NCI-H1694 (cell line): ENCODE measurements at regions not wholly inside any gene's neighbourhood (a gene's known extent, or its start where the extent isn't known, plus 50 kb on each side); places are given as distances from the start of the nearest gene placed in this dataset.
"Not testable (repeated sequence)": the region's sequence is repeated elsewhere in the genome, so short reads cannot be mapped to it uniquely, and the experiment has no call there.

ENCODE experiments used
- DNase-seq: peaks from one replicate; lab custom pipeline; 2025; lab: John Stamatoyannopoulos, UW

DNA sequence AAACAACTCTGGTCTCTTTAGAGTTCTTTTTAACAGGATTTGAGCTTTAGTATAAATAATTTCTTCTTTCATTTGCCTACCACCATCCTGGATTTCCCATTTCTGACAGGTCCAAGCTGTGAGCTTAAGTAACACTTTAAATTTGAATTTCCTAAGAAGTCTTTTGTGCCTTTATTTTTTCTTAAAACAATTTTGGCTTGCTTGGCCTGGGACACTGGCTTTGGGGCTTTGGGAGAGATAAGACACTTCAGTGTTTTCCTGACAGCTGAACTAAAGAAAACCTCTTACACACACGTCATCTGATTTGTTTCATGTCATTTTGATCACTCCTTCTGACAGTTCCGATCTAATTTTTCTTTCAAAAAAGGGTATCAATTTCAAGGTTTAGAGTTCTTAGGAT is 121.3 kb upstream of the BMPER start:
- DNase-seq, result no peak

DNA sequence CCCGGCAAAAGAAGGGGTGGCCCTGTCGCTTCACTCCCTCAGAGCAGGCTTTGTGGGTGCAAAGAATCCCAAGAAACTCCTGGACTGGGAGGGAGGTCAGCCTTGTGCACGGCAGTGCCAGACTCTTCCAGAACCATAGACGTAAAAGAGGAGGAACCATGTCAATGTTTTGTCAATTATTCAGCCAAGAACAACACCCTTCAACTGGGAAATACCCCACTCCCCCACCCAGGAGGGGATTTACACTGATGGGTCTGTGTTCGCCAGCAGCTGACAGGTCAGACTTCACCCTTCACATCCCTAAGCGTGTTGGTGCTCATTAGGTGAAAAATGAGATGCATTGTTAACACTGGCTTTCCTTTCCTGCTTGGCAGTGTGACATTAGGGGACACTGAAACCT is 116.8 kb upstream of the BMPER start:
- DNase-seq, result no peak

DNA sequence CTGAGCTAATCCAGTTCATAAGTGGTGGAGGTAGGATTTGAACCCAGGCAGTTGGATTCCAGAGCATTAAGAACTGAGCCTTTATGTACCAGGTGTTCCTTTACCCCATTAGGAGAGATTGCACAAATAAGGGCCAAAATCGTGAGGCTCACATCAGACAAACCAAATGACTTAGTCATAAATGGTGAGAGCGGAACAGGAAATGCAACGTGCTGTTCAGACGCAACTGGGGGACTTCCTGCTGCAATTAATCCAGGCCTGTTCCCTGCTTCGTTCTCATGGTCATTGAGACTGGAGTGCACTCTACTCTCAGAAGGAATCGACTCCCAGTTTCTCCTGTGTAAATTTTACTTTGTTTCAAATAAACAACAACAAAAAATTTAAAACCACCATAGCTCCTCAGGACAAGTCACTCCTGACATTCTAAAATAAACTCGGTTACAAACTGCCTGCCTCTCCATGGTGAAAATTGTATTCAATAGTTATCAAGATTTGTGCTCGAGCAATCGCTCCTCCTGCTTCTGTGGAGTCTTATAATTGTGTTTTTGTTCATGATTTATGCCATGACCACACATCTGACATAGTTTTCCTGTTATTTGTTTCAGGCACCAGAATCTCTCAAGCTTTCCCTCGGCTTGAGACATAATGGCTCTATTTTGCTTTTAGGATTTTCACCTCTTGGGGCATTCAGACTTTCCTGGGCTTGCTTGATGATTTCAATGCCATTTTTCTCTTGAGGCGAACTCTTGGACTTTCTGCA is 115.3 kb upstream of the BMPER start:
- DNase-seq, result no peak

DNA sequence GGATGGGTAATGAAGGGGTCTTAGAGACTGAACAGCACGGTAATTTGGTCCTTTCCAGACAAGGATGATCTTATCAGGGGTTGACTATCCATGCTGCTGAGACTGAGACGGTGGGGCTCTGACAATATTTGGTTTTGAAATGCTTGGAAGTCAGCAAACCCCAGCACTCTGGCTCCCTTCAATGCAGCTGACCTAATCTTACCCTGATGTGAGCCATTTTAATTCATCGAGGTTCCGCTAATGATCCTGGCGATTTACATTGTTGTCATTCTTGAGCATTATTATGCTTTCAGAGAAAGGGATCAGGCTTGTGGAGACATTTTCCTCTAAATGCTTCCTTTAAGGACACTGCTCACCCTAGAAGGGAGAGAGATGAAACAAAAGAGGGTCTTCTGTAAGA is 114.6 kb upstream of the BMPER start:
- DNase-seq, result no peak

DNA sequence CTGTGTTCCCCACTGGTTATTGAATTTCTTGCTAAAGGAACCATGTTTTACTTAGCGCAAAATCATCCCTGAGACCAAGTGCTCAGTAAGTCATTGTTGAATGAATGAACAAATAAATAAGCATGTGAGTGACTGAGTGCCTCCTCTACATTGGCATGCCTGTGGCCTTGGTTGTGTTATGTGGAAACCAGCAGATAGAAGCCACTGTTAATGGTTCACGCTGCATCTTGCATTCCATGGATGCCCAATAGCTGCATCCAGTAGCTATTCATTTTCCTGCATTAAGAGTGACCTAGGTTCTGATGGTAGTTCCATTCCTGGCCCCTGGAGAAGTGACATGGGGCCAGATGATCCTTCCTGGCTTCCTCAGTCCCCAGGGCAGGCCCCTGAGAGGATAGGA is 113.3 kb upstream of the BMPER start:
- DNase-seq, result no peak

DNA sequence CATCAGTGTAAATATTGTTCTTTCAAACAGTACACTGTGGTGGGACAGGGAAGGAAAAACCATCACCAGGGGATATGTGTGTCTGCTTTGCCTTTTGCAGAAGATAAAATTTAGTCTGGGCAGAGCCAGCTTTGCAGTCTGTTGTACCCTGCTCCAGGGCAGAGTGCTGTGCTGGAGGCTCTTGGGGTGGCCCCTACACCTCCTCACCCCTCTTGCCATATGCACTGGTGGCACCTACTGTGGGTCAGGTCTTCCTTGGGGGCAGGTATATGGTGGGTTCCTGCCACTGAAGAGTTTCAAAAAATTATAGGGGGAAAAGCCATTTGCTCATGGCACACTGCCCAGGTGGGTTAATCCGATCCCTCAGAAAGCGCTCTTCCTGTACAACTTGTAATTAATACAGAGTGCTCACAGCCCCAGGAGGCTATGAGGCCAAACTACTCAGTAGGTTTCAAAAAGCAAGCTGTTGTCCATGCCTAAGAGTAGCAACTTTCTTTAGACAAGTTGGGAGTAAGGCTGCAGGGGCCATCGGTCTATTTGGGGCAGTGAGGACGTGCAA is 112.7 kb upstream of the BMPER start:
- no peak for DNase-seq

DNA sequence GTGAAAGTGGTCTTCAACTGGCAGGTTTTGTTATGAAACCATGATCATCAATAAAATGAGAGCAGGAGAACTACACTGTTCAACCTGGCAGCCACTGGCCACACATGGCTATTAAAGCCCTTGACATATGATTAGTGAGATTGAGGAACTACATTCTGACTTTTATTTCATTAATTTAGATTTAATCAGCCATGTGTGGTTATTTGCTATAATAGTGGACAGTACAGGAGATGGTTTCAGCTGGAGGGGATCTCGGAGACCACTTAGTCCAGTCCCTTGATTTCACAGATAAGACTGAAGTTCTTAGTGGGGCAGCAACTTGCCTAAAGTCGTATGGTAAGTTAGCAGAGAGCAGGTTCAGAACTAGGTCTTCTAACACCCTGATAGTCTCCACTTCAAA is 111.7 kb upstream of the BMPER start:
- DNase-seq, result no peak

DNA sequence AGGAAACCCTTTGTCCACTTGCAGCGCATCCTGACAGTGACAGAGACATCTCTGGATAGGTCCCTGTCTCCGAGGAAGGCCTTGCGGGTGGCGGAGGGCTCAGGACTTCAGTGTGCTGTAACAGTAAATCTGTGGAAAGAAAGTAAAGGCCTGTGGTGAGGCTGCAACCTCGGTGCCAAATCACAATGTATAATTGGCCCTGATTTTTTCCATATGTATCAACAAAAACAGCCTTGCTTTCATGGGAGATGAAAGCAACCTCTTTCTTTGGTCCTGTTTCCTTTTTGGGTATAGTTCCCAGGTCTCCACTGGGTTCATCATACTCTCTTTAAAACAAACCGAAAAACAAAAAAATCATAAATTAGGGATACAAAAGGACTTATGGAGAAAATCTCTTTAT is 110.9 kb upstream of the BMPER start:
- no peak for DNase-seq

DNA sequence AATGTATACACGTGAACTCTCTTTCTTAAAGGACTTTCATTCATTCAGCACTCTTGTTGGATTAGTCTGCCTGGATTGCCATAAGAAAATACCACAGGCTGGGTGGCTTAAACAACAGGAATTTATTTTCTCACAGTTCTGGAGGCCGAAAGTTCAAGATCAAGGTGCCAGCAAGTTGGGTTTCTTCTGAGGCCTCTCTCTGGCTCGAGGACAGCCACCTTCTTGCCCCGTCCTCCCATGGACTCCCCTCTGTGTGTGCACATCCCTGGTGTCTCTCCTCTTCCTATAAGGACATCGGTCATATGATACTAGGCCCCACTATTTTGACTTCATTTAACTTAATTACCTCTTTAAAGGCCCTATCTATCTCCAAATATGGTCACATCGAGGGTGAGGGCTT is 110.4 kb upstream of the BMPER start:
- no peak for DNase-seq

DNA sequence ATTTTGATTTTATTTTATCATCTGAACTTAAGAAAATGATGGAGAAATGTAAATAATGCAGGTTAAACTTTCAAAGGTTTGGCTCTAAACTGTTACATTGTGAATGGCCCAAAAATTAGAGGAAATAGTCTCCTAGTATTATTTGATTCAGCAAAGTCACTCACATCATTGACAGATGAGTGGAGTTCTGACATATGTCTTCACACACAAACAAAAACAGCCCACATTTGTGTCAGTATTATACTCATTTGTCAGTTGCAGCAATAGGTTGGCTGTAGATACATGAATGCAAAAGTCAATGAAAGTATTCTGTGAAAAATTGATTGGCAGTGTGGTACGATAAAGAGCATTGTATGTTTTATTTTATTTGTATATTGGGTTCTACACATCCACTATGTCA is 108.8 kb upstream of the BMPER start:
- DNase-seq, result no peak

DNA sequence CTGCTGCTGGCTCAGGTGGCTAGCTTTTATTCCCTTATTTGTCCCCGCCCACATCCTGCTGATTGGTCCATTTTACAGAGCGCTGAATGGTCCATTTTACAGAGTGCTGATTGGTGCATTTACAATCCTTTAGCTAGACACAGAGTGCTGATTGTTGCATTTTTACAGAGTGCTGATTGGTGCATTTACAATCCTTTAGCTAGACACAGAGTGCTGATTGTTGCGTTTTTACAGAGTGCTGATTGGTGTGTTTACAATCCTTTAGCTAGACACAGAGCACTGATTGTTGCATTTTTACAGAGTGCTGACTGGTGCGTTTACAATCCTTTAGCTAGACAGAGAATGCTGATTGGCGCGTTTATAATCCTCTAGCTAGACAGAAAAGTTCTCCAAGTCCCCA is 107.8 kb upstream of the BMPER start:
- not testable (repeated sequence) for DNase-seq

DNA sequence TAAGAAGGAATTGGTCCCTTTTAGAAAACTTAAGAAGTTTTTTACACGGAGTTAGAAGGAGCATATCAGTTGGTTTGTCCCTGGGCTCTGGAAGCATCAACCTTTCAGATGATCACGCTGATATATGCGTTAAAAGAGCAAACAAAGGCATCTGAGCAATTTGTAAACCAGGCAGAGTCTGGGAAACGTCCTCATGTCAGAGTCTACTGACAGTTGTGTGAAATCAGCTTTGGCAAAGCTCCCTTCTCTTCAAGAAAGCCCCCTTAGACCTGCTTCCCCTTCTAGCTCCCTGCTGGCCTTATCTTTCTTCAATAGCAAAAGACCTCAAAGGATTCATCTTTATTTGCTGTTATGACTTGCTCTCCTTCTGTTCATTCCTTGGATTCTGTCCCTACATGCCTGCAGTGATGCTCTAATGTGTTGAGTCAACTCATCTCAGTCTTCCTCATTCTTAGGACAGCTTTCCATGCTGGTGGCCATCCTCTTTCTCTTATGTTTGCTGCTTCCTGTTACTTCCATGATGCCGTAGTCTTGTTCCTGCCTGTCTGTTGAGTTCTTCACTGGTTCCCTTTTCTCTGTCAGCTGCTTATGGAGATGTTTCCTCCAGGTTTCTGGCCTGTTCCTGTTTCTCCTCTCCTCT is 106.5 kb upstream of the BMPER start:
- no peak for DNase-seq

DNA sequence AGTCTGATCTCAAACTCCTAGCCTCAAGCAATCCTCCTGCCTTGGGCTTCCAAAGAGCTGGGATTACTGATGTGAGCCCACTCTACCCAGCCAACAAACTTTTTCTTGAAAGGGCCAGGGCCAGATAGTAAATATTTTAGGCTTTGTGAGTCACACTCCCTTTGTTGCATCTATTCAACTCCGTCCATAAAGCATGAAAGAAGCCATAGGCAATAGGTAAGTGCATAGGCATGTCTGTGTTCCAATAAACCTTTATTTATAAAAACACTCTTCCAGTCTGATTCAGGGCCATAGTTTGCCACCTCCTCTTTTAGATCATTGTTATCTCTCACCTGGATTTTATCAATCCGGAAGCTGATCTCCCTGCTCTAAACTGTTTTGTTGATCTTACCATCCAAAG is 105.6 kb upstream of the BMPER start:
- DNase-seq, result no peak

DNA sequence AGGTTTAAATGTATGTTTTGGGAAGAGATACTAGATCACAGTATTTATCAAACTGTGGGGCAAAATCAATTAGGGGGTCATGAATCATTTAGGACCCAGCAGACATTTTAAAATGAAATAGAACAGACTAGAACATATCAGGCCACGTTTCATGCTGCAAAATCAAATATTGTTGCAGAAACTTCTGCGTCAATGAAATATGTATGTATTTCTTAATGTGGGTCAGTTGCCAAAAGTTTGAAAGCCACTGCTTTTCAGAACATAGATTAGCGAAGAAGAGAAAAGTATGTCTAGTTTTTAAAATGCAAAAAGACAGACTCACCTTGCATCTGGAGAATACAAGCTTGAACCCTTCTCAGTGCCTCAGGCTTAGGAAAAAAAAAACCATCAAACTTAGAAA is 102.7 kb upstream of the BMPER start:
- DNase-seq, result no peak

DNA sequence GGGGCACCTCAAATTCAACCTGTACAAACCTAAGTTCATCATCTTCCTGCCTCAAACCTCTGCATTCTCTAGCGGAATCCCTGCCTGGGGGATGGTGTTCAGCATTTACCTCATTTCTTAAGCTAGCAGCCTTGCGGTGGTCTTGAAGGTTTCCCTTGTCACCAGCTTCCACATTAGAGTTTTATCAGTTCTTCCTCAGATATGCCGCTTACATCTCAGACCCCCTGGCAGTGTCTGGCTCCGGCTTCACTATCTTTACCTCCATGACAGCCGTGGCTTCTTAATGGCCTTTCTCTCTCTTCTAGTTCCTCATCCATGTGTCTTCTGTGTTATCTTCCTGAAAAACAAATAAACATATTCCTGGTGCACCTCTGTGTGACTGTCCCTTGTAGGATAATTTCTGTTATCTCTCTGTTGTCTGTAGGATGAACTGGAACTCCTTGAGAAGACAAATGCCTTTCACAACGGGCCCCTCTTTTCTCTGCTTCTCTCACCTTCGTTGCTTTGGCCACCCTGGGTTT is 101.1 kb upstream of the BMPER start:
- no peak for DNase-seq

DNA sequence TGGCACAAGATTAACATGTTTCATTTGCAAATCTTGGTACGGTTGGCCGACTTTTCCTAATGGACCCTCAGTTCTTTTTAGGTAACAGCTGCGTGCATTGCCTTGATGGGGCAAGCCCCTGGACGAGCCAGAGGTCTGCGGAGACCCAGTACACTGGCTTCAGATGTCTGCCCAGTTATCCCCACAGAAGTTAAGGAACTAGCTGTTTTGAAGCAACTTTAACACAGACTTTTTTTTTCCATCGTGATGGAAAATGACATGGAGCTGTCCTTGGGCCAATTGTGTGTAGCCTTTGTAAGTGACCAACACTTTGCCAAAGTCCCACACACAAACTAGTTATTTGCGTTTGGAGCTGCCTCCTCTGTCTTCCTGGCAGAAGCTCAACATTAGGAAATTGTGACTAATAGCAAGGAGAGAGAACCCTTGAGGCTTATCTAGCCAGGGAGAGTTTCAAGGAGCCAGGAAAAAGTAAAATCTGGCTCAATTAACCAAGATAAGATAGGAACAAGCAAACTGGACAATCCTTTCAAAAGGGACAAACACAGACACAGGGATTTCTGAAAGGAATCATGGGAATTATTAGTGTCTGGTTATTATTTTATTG is 99.6 kb upstream of the BMPER start:
- DNase-seq, result no peak

DNA sequence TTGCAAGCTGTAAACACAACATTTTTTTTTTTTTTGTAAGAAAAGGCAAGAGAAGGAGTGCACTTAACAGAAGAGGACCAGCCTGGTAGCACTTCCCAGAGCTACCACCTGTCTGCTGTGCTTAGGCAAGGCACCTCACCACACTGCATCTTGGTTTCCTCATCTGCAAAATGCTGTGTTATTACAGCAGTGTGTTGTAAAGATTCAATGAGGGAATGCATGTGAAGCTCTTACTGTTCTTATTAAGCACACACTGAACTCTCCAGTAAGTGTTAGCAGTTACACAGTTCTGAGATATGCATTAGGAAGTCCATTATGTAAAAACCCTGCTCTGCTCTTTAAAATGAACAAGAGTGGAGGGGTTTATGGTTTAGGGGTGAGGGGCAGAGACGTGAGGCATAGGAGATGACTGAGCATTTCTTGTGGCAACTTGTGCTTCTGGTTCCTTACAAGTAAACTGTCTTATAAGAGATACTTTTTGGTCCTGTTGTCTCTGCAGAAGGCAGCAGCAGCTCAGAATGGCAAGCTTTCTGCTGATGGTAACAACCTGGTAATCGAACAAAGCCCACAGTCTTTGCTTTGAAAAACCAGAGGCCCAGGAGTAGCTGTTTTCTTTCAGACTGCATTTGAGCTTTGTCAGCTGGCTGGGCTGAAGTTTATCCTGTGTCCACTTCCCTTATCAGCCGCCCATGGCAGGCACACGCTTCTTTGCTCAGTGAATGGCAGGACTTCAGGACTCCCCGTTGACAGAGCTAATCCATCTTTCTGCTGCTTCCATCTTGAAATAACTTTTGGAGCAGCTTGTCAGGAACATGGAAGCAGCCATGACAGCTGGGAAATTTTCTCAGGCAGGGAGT is 98.8 kb upstream of the BMPER start:
- no peak for DNase-seq

DNA sequence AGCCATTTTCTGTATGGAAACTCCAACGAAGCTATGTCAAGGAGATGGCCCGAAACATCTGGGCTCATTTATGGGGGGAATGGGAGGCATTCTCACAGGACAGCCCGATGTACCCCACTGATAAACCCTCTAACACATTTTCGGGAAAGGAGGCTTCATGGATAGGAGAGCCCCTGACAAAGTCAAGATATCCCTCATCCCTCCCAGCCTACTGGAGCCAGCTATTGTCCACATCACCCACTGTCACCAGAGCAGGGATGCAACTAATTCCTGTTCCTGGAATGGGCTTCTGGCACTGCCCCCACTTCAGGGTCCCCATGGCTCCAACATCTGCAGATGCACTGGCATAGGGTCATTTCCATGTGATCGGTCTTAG is 98.2 kb upstream of the BMPER start:
- DNase-seq, result no peak

DNA sequence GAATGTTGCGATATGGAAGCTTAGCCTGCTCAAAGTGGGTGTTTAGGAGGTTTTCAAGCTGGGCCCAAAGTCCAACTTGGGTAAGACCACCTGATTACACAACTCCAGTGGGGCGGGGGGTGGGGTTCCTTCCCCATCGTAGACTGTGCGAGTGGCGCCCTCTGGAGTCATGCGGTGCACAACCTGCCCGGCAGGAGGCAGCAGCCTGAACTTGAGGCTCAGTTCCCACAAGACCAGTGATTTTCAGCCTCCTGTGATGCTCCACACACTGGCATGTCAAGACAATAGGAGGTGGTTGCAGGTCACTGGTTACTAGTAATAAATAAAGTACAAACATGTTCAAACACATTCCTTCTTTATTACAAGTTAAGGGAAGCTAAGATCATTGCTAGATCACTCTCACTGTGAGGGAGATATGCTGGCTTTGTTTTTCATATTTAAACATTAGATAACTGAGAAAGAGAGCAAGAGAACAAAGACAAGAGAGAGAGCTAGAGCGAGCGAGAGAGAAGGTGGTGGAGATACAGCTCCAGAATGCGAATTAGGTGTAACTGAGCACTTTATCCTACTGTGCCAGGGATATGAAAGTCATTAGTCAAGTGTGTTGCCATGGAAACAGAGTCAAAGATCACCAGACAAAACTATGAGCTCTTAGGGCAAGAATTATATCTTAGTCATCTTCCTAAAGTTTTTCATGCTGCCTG is 97.4 kb upstream of the BMPER start:
- DNase-seq, result no peak

DNA sequence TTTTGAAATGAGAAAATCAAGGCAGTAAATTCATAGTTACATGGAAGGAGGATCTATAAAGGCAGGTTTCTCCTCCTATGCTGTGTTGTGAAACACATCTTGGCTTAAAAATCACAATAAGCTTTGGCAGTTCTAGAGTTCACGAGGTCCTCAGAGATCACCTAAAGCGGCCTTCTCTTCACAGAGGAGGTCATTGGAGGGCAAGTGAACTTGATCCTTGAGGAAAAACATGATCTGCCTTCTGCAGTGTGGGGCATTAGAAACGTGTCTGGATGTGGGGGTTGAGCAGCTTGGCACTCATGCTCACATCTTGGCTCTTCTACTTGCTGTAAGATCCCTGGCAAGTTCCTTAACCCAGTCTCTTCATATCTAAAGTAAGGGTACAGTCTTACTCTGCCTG is 96.1 kb upstream of the BMPER start:
- DNase-seq, result no peak

DNA sequence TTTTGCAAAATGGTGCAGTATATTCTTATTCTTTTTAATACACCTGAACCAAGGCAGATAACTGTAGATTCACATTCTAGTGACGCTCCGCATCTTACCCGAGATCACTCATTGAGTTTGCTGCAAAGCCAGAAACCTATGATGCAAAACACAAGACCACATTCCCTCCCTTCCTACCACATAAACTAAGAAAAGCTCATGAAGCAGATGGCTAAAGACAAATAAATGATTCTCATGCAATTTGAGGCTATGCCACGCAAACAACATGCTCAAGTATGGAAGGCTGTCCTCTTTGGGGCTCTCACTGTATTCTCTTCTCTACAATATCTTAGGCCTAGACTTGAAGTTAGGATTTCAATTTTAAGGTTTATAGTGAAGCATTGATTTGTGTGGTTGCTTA is 95.0 kb upstream of the BMPER start:
- no peak for DNase-seq

DNA sequence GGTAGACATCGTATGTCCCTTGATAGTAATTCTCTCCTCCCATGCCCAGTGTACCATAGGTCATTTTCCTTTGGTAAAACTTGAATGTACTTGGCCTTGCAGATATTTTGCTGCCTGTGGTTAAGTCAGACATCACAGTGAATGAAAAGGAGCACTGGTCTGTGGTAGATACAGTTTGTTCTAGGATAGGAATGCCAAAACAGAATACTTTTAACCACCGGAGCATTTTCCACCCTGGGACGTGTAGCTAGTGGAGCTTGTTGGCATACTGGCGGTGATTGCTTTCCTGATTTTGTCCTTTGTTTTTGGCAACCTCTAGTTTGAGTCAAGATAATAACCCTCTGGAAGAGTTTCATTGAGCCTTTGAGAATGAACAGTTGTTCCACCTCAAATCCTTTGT is 92.0 kb upstream of the BMPER start:
- DNase-seq, result no peak
